ENCODE measurements at regions not wholly inside any gene's neighbourhood (a gene's known extent, or its start where the extent isn't known, plus 50 kb on each side); places are given as distances from the start of the nearest gene placed in this dataset.

DNA sequence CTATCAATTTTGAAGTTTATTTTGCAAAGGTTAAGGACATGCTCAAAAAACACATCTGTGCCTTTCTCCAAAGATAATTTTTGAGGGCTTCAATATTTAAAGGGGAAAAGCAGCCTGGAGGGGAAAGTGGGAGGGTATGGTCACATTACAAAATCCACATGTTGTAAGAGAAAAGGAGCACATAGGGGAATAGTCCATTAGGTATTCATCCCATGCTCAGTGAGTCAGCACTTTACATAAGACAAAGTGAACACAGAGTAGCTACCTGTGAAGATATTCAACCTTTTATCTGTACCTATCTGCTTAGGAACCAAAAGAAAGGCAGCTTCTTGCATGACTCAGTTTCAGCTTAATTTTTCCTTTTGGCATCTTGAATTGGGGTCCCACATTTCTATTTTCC lies 932.0 kb downstream of the SLITRK6 start:
- no peak overlapping the region for H3K4me3 ChIP-seq (ENCODE audit: low read depth, low read length)
- DNase-seq (ENCODE audit: low read depth) = no peak

DNA sequence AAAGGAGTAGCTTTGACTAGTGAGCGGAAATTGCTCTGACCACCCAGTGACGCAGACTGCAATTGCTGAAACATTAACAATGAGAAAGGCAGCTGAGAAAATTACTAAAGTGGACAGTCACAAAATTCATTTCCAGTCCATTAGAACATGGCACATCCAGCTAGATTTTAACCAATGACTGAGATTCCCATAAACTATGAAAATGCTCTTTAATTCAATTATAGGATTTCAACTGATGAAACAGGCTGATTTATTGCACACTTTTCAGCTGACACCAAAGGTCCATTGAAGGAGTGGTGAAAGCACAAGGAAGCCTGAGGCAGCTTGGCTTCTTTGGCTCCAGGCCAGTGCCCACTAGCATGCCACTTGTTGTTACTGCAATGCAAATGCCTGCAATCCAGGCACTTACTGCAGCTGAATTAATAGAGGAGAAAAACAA lies 933.4 kb downstream of the SLITRK6 start:
- H3K4me3 ChIP-seq (ENCODE audit: low read depth, low read length) = no peak overlapping the region
- TF ChIP-seq CTCF (IDR thresholded peaks at IDR 0.05; ENCODE audit: insufficient read depth, low read depth, low read length, missing control alignments) = no peak
- no peak for DNase-seq (ENCODE audit: low read depth)

More for the DNA sequence above, 932.0 kb downstream of the SLITRK6 start:
- no peak for TF ChIP-seq CTCF (IDR thresholded peaks at IDR 0.05; ENCODE audit: insufficient read depth, low read depth, low read length, missing control alignments)

DNA sequence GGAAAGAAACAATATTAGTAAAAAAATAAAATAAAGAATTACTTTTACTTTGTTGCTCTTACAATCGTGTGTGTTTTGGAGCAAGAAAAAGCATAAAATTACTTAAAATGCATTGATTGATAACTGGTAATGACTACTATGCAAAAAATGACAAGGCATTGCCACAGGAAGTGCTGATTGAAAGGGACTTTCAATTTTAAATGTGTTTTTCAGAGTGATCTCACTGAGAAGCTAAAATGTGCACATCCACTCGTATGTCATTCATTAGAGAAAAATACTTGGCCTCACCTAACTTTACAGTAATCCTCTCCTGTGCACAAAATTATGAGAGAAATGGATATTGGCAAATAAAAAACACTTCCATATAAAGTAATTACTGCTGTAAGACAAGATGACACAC lies 934.9 kb downstream of the SLITRK6 start:
- no peak for DNase-seq (ENCODE audit: low read depth)
- TF ChIP-seq CTCF (IDR thresholded peaks at IDR 0.05; ENCODE audit: insufficient read depth, low read depth, low read length, missing control alignments) = no peak
- H3K4me3 ChIP-seq (ENCODE audit: low read depth, low read length) = no peak overlapping the region

GRCh38 chr13:84847107-84847506 lies 952.1 kb downstream of the SLITRK6 start:
- DNase-seq (ENCODE audit: low read depth) = no peak
- no peak for TF ChIP-seq CTCF (IDR thresholded peaks at IDR 0.05; ENCODE audit: insufficient read depth, low read depth, low read length, missing control alignments)
- no peak overlapping the region for H3K4me3 ChIP-seq (ENCODE audit: low read depth, low read length)

DNA sequence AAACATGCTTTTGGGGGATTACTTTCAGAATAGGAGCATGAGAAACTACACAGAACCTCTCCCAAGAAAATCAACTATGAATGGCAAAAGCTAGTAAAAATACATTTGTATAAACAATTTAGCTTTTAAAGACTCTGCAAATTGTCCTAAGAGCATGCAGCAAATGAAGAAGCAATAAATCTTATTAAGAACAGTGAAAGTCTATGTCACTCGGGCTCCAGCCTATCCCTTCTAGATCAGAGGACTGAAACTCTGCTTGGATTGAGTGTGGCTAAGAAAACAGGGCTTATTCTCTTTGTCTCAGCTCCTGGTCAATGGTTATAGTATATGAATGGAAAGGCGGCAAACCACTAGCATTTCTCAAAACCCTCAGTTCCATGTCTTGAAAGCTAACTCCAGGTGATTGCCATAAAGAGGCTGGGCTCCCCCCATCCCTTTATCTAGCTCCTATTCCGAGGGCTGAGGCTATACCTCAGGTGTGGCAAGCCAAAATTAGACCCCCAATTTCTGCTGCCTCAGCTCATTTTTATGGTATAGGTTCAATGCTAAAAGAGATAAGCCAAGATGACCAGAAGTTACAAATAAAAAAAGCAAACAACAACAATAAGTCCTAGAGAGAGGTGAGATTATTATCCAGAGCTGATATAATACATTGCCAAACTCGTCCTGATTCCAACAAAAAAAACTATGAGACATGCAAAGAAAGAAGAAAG lies 953.2 kb downstream of the SLITRK6 start:
- DNase-seq (ENCODE audit: low read depth) = no peak
- TF ChIP-seq CTCF (IDR thresholded peaks at IDR 0.05; ENCODE audit: insufficient read depth, low read depth, low read length, missing control alignments) = no peak
- no peak overlapping the region for H3K4me3 ChIP-seq (ENCODE audit: low read depth, low read length)

- no peak overlapping the region for H3K4me3 ChIP-seq (ENCODE audit: low read depth, low read length)
- DNase-seq (ENCODE audit: low read depth) = no peak
- TF ChIP-seq CTCF (IDR thresholded peaks at IDR 0.05; ENCODE audit: insufficient read depth, low read depth, low read length, missing control alignments) = no peak
These were observed 954.7 kb downstream of the SLITRK6 start for GRCh38 chr13:84844473-84844872.

DNA sequence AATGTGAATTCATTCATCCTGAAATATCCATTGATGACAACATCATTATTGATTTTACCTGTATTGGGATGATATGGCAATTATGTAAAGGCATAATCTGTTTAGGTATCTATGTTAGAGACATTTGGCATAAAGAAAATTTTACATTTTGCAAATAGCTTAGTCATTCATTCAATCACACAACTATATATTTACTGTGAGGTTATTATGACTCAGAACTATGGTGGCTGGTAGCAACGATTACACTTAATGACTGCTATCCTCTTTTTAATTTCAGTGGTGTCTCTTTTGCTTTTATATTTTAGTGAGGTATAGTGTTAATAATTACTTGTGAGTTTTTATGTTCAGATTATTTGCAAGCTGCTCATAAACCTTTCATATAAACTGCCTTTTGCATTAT lies 955.9 kb downstream of the SLITRK6 start:
- H3K4me3 ChIP-seq (ENCODE audit: low read depth, low read length) = no peak overlapping the region
- no peak for TF ChIP-seq CTCF (IDR thresholded peaks at IDR 0.05; ENCODE audit: insufficient read depth, low read depth, low read length, missing control alignments)
- DNase-seq (ENCODE audit: low read depth) = no peak

Measured in GM12865 (cell line).